ENCODE measurements at regions not wholly inside any gene's neighbourhood (a gene's known extent, or its start where the extent isn't known, plus 50 kb on each side); places are given as distances from the start of the nearest gene placed in this dataset.

DNA sequence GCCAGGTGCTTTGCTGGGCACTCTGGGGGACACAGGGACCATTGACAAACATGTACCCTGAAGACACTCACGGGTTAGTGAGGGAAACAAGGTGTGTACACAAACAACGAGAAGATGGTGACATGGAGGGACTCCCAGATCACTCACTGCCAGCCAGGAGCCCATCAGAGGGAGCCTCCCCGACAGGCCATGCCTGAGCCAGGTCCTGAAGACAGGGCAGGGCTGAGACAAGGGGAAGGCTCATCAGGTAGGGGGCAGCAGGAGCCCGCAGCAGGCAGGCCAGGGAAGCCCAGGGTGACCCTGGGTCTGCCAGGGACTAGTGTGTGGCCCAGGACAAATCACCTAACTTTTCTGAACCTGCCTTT lies 127.9 kb downstream of the BUD13 start:
- Histone ChIP-seq H3K4me3 (ENCODE audit: low read depth, low read length) (no peak overlapping the region), H3K9me3 (ENCODE audit: control insufficient read depth, insufficient read depth, low read length) (no peaks in the 10 kb centered on the region), H3K27ac (ENCODE audit: low read depth, low read length) (no peak overlapping the region), H3K27me3 (ENCODE audit: control insufficient read depth, insufficient read depth, low read length) (no peaks in the 10 kb centered on the region), H3K4me1 (ENCODE audit: control insufficient read depth, insufficient read depth, low read length) (peaks cover 15% of the 10 kb centered on the region), H3K36me3 (ENCODE audit: control insufficient read depth, insufficient read depth, low read length) (no peaks in the 10 kb centered on the region)
- DNase-seq (ENCODE audit: low read depth in 4 of 6, low spot score in 6 of 6) = no peak
- 78% methylated on average over 4 of the region's 4 CpGs for WGBS (ENCODE audit: insufficient coverage)

DNA sequence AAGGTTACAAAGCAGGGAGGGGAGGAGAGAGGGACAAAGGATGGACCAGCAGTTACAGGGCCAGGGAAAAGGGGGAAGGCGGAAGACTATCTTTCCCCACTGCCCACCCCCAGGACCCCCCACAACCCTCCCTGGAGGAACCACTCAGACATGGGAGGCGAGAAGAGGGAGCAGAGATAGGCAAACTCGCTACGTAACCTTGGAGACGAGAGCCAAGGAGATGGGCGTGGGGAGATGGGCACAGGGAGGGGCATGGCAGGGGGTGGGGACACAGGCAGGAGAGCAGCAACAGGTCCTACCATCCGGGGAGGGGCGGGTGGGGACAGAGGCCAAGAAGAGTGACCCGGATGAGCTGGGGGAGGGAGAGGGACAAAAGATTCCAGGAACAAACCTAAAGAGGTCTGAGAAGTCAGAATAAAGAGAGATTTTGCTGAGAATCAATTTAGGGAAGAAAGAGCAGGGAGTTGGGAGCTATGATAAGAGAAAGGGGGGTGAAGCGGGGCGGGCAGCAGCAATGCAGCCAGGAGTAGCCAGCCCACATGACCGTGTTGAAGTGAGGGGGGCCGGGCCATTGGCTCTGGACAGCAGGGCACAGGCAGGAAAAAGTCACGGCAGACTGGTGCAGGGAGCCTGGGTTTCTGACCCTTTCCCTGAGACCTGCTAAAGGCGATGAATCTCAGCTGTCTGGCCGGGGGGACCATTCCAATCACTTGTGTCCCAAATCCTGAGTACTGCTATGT lies 128.4 kb downstream of the BUD13 start:
- H3K4me3 ChIP-seq (ENCODE audit: low read depth, low read length) = no peak overlapping the region

DNA sequence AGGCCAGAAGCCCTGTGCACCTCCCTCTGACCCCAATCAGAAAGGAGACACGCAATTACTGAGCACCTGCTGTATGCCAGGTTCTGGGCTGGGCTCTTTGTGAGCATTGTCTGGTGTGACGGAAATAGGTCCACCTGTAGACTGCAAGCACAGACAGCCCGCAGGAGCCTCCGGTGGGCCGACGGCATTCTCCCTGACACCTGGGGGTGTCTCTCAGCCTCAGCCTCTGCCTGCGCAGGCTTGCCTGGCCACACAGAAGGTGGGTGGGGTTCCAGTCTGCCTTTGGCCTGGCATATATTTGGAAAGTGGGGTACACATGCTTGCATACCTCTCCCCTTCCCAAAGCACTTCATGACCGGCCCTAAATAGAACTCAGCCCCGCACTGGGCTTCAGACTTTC lies 129.3 kb downstream of the BUD13 start:
- no peak overlapping the region for H3K4me3 ChIP-seq (ENCODE audit: low read depth, low read length)
- WGBS (ENCODE audit: insufficient coverage) = 95% methylated on average over 7 of the region's 9 CpGs
- no peak overlapping the region for H3K27ac ChIP-seq (ENCODE audit: low read depth, low read length)
- H3K4me1 ChIP-seq (ENCODE audit: control insufficient read depth, insufficient read depth, low read length) = peaks cover 15% of the 10 kb centered on the region
- no peaks in the 10 kb centered on the region for H3K27me3 ChIP-seq (ENCODE audit: control insufficient read depth, insufficient read depth, low read length)
- H3K9me3 ChIP-seq (ENCODE audit: control insufficient read depth, insufficient read depth, low read length) = no peaks in the 10 kb centered on the region
- H3K36me3 ChIP-seq (ENCODE audit: control insufficient read depth, insufficient read depth, low read length) = no peaks in the 10 kb centered on the region
- no peak for DNase-seq (ENCODE audit: low read depth in 4 of 6, low spot score in 6 of 6)

More for the DNA sequence above, 128.4 kb downstream of the BUD13 start:
- H3K9me3 ChIP-seq (ENCODE audit: control insufficient read depth, insufficient read depth, low read length) = no peaks in the 10 kb centered on the region
- no peaks in the 10 kb centered on the region for H3K36me3 ChIP-seq (ENCODE audit: control insufficient read depth, insufficient read depth, low read length)
- H3K27me3 ChIP-seq (ENCODE audit: control insufficient read depth, insufficient read depth, low read length) = no peaks in the 10 kb centered on the region
- H3K4me1 ChIP-seq (ENCODE audit: control insufficient read depth, insufficient read depth, low read length) = peaks cover 15% of the 10 kb centered on the region
- no peak overlapping the region for H3K27ac ChIP-seq (ENCODE audit: low read depth, low read length)
- DNase-seq (ENCODE audit: low read depth in 4 of 6, low spot score in 6 of 6) = no peak
- 53% methylated on average over 14 of the region's 16 CpGs for WGBS (ENCODE audit: insufficient coverage)

DNA sequence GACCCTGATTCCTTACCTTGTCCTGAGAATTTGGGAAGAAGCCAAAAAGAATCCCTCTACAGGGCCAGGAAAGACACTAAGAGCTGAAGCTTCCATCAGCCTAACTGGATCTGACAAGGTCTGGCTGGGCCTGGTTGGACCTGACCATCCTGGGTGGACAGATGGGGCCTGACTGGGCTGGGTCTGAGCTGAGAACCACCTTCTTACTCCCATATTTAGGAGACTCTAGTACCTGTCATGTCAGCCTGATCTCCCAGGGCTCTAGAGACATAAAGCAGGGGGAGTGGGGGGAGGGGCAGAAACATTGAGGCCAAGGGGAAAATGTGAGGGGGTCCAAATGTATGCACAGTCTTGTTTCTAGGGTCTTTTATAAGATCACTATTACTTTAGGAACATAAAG lies 129.9 kb downstream of the BUD13 start:
- Histone ChIP-seq H3K4me3 (ENCODE audit: low read depth, low read length) (no peak overlapping the region), H3K27me3 (ENCODE audit: control insufficient read depth, insufficient read depth, low read length) (no peaks in the 10 kb centered on the region)

DNA sequence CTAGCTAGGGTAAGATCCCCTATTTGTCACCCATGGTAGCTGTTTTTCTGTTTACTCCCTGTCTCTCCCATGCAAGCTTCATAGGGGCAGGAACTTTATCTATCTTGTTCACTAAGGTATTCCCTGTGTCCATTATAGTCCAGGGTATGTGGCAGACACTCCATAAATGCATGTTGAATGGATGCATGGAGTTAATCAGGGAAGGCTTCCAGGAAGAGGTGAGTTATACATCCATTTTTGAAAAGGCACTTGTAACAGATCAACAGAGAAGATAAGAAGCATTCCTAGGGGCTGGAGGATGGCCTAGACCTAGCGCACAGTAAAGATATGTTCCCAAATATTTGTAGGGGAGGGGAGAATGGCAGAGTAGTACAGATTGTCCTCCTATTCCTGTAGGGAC lies 130.3 kb downstream of the BUD13 start:
- no peak for DNase-seq (ENCODE audit: low read depth in 4 of 6, low spot score in 6 of 6)
- no peak overlapping the region for H3K27ac ChIP-seq (ENCODE audit: low read depth, low read length)

More for the DNA sequence above, 129.9 kb downstream of the BUD13 start:
- Histone ChIP-seq H3K4me1 (ENCODE audit: control insufficient read depth, insufficient read depth, low read length) (peaks cover 15% of the 10 kb centered on the region), H3K36me3 (ENCODE audit: control insufficient read depth, insufficient read depth, low read length) (no peaks in the 10 kb centered on the region), H3K27ac (ENCODE audit: low read depth, low read length) (no peak overlapping the region), H3K9me3 (ENCODE audit: control insufficient read depth, insufficient read depth, low read length) (no peaks in the 10 kb centered on the region)
- no peak for DNase-seq (ENCODE audit: low read depth in 4 of 6, low spot score in 6 of 6)

DNA sequence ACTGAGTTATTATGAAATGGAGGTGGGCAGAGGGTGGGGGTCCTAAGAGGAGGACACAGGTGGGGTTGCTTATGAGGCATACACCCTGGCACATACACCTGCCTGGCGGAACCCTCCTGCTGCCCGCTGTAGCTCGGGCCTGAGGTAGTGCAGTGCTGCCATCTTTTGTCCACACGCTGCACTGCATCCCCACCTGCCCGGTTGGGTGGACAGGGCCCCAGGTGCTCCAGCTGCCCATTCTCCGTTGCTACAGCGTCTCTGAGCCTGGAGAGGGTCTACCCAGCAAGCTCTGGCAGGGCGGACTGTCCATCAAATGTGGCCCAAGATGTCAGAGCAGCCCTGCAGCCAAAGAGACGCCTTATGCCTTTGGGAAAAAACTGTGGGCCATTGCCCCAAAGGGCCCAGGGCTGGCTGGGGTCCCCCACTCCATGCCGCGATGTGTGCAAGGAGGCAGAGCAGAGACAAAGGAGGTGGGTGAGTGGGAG lies 131.2 kb downstream of the BUD13 start:
- Histone ChIP-seq H3K4me1 (ENCODE audit: control insufficient read depth, insufficient read depth, low read length) (peaks cover 15% of the 10 kb centered on the region), H3K9me3 (ENCODE audit: control insufficient read depth, insufficient read depth, low read length) (no peaks in the 10 kb centered on the region), H3K27me3 (ENCODE audit: control insufficient read depth, insufficient read depth, low read length) (no peaks in the 10 kb centered on the region), H3K27ac (ENCODE audit: low read depth, low read length) (no peak overlapping the region), H3K36me3 (ENCODE audit: control insufficient read depth, insufficient read depth, low read length) (no peaks in the 10 kb centered on the region), H3K4me3 (ENCODE audit: low read depth, low read length) (no peak overlapping the region)
- DNase-seq (ENCODE audit: low read depth in 4 of 6, low spot score in 6 of 6) = peak in 4 of 6 donors; percentile 11 to 84 (median 46)
- 26% methylated on average over 11 of the region's 11 CpGs for WGBS (ENCODE audit: insufficient coverage)

More for the DNA sequence above, 130.3 kb downstream of the BUD13 start:
- Histone ChIP-seq H3K9me3 (ENCODE audit: control insufficient read depth, insufficient read depth, low read length) (no peaks in the 10 kb centered on the region), H3K4me1 (ENCODE audit: control insufficient read depth, insufficient read depth, low read length) (peaks cover 15% of the 10 kb centered on the region), H3K36me3 (ENCODE audit: control insufficient read depth, insufficient read depth, low read length) (no peaks in the 10 kb centered on the region), H3K4me3 (ENCODE audit: low read depth, low read length) (no peak overlapping the region), H3K27me3 (ENCODE audit: control insufficient read depth, insufficient read depth, low read length) (no peaks in the 10 kb centered on the region)
- no CpG with 5 or more reads among the region's 1 CpG for WGBS (ENCODE audit: insufficient coverage)

DNA sequence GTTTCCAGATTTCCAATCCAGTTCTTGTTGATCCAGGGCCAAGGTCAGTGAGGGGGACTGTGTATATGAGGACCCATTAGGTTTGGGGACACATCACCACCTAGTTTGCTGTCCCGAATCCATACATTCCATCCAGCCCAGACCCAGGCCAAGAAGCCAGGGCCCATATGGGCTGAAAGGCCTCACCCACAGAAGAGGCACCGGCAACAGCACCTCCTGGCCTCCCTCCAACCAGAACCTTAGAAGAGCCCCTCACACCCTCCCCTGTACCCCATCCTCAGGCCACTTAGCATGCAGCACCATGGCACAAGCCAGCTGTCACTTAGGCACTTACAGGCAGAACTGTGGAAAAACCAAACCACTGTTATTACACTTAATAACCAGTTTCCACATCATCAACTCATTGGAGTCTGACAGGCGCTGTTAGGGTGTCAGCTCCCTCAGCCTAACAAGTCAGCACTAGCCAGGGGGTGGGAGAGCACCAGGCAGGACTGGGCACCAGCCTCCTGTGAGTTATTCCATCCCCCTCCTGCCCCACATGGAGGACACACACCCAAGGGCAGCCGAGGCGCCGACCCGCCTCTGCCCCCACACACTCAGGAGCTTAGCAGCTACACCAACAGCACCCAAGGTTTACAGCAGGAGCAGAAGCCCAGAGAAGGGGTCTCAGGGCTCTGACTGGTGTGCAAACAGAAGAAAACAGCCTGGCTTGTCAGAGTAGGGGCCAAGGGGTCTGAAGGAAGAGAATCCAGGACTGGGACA lies 132.0 kb downstream of the BUD13 start:
- no peaks in the 10 kb centered on the region for H3K9me3 ChIP-seq (ENCODE audit: control insufficient read depth, insufficient read depth, low read length)
- no peak overlapping the region for H3K4me3 ChIP-seq (ENCODE audit: low read depth, low read length)
- peaks cover 16% of the 10 kb centered on the region for H3K4me1 ChIP-seq (ENCODE audit: control insufficient read depth, insufficient read depth, low read length)
- peak in 1 of 6 donors; percentile 30 for DNase-seq (ENCODE audit: low read depth in 4 of 6, low spot score in 6 of 6)
- 82% methylated on average over 3 of the region's 7 CpGs for WGBS (ENCODE audit: insufficient coverage)
- no peaks in the 10 kb centered on the region for H3K27me3 ChIP-seq (ENCODE audit: control insufficient read depth, insufficient read depth, low read length)
- no peaks in the 10 kb centered on the region for H3K36me3 ChIP-seq (ENCODE audit: control insufficient read depth, insufficient read depth, low read length)
- no peak overlapping the region for H3K27ac ChIP-seq (ENCODE audit: low read depth, low read length)

DNA sequence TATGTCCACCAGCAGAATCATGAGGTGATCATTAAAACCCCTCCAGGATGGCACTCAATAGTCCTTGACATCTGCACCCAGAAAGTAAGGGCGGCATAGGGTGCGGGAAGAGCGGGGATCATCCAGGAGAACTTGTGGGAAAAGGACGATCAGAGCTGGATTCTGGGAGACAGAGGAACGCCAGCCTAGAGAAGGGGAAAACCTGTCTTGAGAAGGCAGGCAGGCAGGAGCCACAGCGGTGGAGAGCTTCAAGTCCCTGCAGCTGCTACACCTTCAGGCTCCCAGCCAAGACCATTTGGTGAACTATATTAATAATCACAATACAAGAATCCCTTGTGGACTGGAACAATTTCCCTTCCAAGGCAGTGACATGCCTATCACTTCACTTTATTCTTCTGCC lies 134.3 kb downstream of the BUD13 start:
- no peak for DNase-seq (ENCODE audit: low read depth in 4 of 6, low spot score in 6 of 6)
- Histone ChIP-seq H3K27ac (ENCODE audit: low read depth, low read length) (no peak overlapping the region), H3K27me3 (ENCODE audit: control insufficient read depth, insufficient read depth, low read length) (no peaks in the 10 kb centered on the region), H3K36me3 (ENCODE audit: control insufficient read depth, insufficient read depth, low read length) (no peaks in the 10 kb centered on the region), H3K4me1 (ENCODE audit: control insufficient read depth, insufficient read depth, low read length) (peaks cover 15% of the 10 kb centered on the region), H3K9me3 (ENCODE audit: control insufficient read depth, insufficient read depth, low read length) (no peaks in the 10 kb centered on the region), H3K4me3 (ENCODE audit: low read depth, low read length) (no peak overlapping the region)
- WGBS (ENCODE audit: insufficient coverage) = 93% methylated on average over 6 of the region's 6 CpGs

DNA sequence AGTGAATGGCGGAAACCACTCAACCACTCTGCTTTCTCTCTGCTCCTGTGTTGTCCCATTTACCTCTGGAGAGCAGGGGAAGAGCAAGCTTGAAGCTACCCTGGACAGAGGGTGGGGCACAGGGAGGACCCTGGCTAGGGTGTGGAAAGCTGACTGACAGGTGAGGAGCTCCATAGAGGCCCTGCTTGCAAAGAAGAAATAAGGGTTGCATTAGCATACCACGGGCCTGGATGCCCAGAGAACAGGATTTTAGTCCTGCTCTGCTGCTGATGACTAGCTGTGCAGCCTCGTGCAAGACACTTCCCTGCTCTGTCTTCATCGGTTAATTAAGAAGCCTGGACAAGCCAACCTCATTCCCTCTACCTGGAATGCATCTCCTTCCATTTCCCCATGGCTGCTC lies 135.0 kb downstream of the BUD13 start:
- WGBS (ENCODE audit: insufficient coverage) = 83% methylated on average over 4 of the region's 4 CpGs
- no peak overlapping the region for H3K27ac ChIP-seq (ENCODE audit: low read depth, low read length)
- H3K4me1 ChIP-seq (ENCODE audit: control insufficient read depth, insufficient read depth, low read length) = peaks cover 15% of the 10 kb centered on the region
- no peak for DNase-seq (ENCODE audit: low read depth in 4 of 6, low spot score in 6 of 6)
- no peak overlapping the region for H3K4me3 ChIP-seq (ENCODE audit: low read depth, low read length)
- no peaks in the 10 kb centered on the region for H3K36me3 ChIP-seq (ENCODE audit: control insufficient read depth, insufficient read depth, low read length)
- no peaks in the 10 kb centered on the region for H3K9me3 ChIP-seq (ENCODE audit: control insufficient read depth, insufficient read depth, low read length)
- H3K27me3 ChIP-seq (ENCODE audit: control insufficient read depth, insufficient read depth, low read length) = no peaks in the 10 kb centered on the region
